GM12878 (cell line): ENCODE measurements at regions not wholly inside any gene's neighbourhood (a gene's known extent, or its start where the extent isn't known, plus 50 kb on each side); places are given as distances from the start of the nearest gene placed in this dataset.

Experiments
- ATAC-seq: fragments of 200-7000 bp; cut with Tn5 transposase; 3 replicates; pipeline ENCODE4 v1.9.1; 2020; ENCODE audit warnings: mild to moderate bottlenecking, moderate library complexity
- BruUV-seq: library from RNA; stranded (reverse); fragments of 400-500 nt; replicated peaks from 2 replicates; lab custom pipeline; 2021; lab: Mats Ljungman, UMichigan
- CTCF ChIA-PET: fragments of 300-600 bp; sonication (Branson Sonifier 250); formaldehyde crosslinking; extraction: SDS; loops from one replicate; lab custom pipeline; 2021; ENCODE audit warnings: inconsistent platforms; lab: Yijun Ruan, JAX
- POLR2A ChIA-PET: fragments of 350-600 bp; formaldehyde crosslinking; extraction: SDS; loops from one replicate; lab custom pipeline; 2021; ENCODE audit warnings: inconsistent platforms; lab: Charles Lee
- RAD21 ChIA-PET: fragments of 300-600 bp; sonication (Branson Sonifier 250); formaldehyde crosslinking; loops from one replicate; lab custom pipeline; 2023; ENCODE audit warnings: antibody characterized with exemption; ENCODE audit not compliant: unreplicated experiment; lab: Charles Lee
- SMC1A ChIA-PET: fragments of 300-600 bp; sonication (Branson Sonifier 250); formaldehyde crosslinking; loops from one replicate; lab custom pipeline; 2023; ENCODE audit not compliant: unreplicated experiment, uncharacterized antibody; lab: Charles Lee
- DNase-seq: peaks from one replicate; pipeline ENCODE4 v3.0.0-alpha.2; 2011; ENCODE audit warnings: low read depth, low spot score
- FAIRE-seq: peaks from 3 replicates; lab custom pipeline; 2011; peaks lifted over from hg19 to GRCh38; lab: Jason Lieb, UNC
- H2AFZ ChIP-seq: 2 replicates; pipeline ENCODE4 v1.6.0; 2011; ENCODE audit warnings: low read depth, low read length, control low read depth; ENCODE audit not compliant: control insufficient read depth
- H3K27ac ChIP-seq: 2 replicates; pipeline ENCODE4 v1.5.1; 2011; ENCODE audit warnings: control low read depth; ENCODE audit not compliant: control insufficient read depth, insufficient read depth
- H3K27me3 ChIP-seq, 2 experiments: replicated peaks in 1 of 2; 2 replicates each; pipeline versions ENCODE4 v1.6.0 to v1.6.1; 2011; ENCODE audit warnings: low read length in 1 of 2; ENCODE audit not compliant: control insufficient read depth in 2 of 2, insufficient read depth in 2 of 2
- H3K36me3 ChIP-seq, 2 experiments: 2 replicates each; pipeline ENCODE4 v1.5.1; 2011; ENCODE audit warnings: low read length in 1 of 2; ENCODE audit not compliant: control insufficient read depth in 2 of 2, insufficient read depth in 2 of 2
- H3K4me1 ChIP-seq: 2 replicates; pipeline ENCODE4 v1.6.1; 2011; ENCODE audit warnings: mild to moderate bottlenecking, low read length, moderate library complexity, mixed read lengths; ENCODE audit not compliant: control insufficient read depth, insufficient read depth
- H3K4me2 ChIP-seq: 2 replicates; pipeline ENCODE4 v1.6.0; 2011; ENCODE audit warnings: control low read depth; ENCODE audit not compliant: control insufficient read depth, insufficient read depth
- H3K4me3 ChIP-seq: fragments of 200-600 bp; sonication (generic); 2 replicates; pipeline ENCODE4 v1.5.1; 2016
- H3K79me2 ChIP-seq: 2 replicates; pipeline ENCODE4 v1.6.0; 2011; ENCODE audit warnings: low read length; ENCODE audit not compliant: control insufficient read depth, insufficient read depth
- H3K9ac ChIP-seq: 2 replicates; pipeline ENCODE4 v1.8.0; 2011; ENCODE audit warnings: low read length, control low read depth, mixed read lengths; ENCODE audit not compliant: control insufficient read depth, insufficient read depth
- H3K9me3 ChIP-seq: replicated peaks from 3 replicates; pipeline ENCODE4 v1.5.1; 2011; ENCODE audit warnings: mild to moderate bottlenecking, low read length; ENCODE audit not compliant: control insufficient read depth, insufficient read depth
- H4K20me1 ChIP-seq: 2 replicates; pipeline ENCODE4 v1.6.0; 2011; ENCODE audit not compliant: control insufficient read depth, insufficient read depth
- CBFB ChIP-seq: IDR thresholded peaks from 2 replicates; pipeline ENCODE4 v1.6.1; 2016; ENCODE audit warnings: antibody characterized with exemption, low read depth
- CHD2 ChIP-seq: IDR thresholded peaks from 2 replicates; pipeline ENCODE4 v1.6.1; 2011; ENCODE audit warnings: low read depth, low read length, improper control_type of control experiment, borderline replicate concordance
- FOXM1 ChIP-seq: IDR thresholded peaks from 2 replicates; pipeline ENCODE4 v1.6.1; 2012; ENCODE audit warnings: low read depth, mild to moderate bottlenecking, inconsistent platforms, low read length, moderate library complexity
- KDM1A ChIP-seq: fragments of 200-600 bp; sonication (generic); IDR thresholded peaks from 2 replicates; pipeline ENCODE4 v1.6.1; 2016; ENCODE audit warnings: borderline replicate concordance
- MEF2A ChIP-seq: IDR thresholded peaks from 2 replicates; pipeline ENCODE4 v1.6.1; 2011; ENCODE audit warnings: low read depth, mild to moderate bottlenecking, low read length, moderate library complexity; ENCODE audit not compliant: insufficient read depth
- MXI1 ChIP-seq: fragments of 150-350 bp; IDR thresholded peaks from 2 replicates; pipeline ENCODE4 v1.6.1; 2011; ENCODE audit warnings: low read depth, mild to moderate bottlenecking, inconsistent platforms, low read length, improper control_type of control experiment
- NFYA ChIP-seq: IDR thresholded peaks from 2 replicates; pipeline ENCODE4 v1.6.1; 2011; ENCODE audit warnings: low read depth, mild to moderate bottlenecking, low read length, improper control_type of control experiment, borderline replicate concordance
- NFYB ChIP-seq: IDR thresholded peaks from 2 replicates; pipeline ENCODE4 v1.6.1; 2011; ENCODE audit warnings: low read depth, mild to moderate bottlenecking, low read length, improper control_type of control experiment, moderate library complexity; ENCODE audit not compliant: insufficient read depth
- PAX5 ChIP-seq: IDR thresholded peaks from 2 replicates; pipeline ENCODE4 v1.6.1; 2011; ENCODE audit warnings: low read depth, low read length, borderline replicate concordance
- RAD51 ChIP-seq: fragments of 450-650 bp; IDR thresholded peaks from 2 replicates; pipeline ENCODE4 v1.6.1; 2016; ENCODE audit warnings: moderate library complexity, mild to moderate bottlenecking, inconsistent platforms
- RFX5 ChIP-seq: IDR thresholded peaks from 2 replicates; pipeline ENCODE4 v1.6.1; 2011; ENCODE audit warnings: low read depth, low read length, improper control_type of control experiment
- SIX5 ChIP-seq: IDR thresholded peaks from 2 replicates; pipeline ENCODE4 v1.6.1; 2011; ENCODE audit warnings: mild to moderate bottlenecking, low read depth, low read length, moderate library complexity; ENCODE audit not compliant: severe bottlenecking
- SPI1 ChIP-seq: IDR thresholded peaks from 2 replicates; pipeline ENCODE4 v1.6.1; 2011; ENCODE audit warnings: low read depth, mild to moderate bottlenecking, low read length, moderate library complexity, borderline replicate concordance; ENCODE audit not compliant: insufficient read depth
- TARDBP ChIP-seq: IDR thresholded peaks from 2 replicates; pipeline ENCODE4 v1.6.1; 2016; ENCODE audit warnings: borderline replicate concordance
- ZBTB4 ChIP-seq: fragments of 450-650 bp; formaldehyde crosslinking; IDR thresholded peaks from 2 replicates; pipeline ENCODE4 v1.4.0; 2022; ENCODE audit warnings: mild to moderate bottlenecking, moderate library complexity
- ZNF384 ChIP-seq: IDR thresholded peaks from 2 replicates; pipeline ENCODE4 v1.6.1; 2012; ENCODE audit warnings: low read depth, mild to moderate bottlenecking, low read length, improper control_type of control experiment, borderline replicate concordance
- ZNF592 ChIP-seq: fragments of 450-650 bp; IDR thresholded peaks from 2 replicates; pipeline ENCODE4 v1.6.1; 2017; ENCODE audit warnings: mild to moderate bottlenecking, moderate library complexity
- WGBS: methylation state at CpG from one replicate; pipeline ENCODE4 v1.1.6; 2016; ENCODE audit warnings: low lambda C conversion rate; ENCODE audit not compliant: insufficient replicate concordance, insufficient coverage; ENCODE audit errors: missing lambda C conversion rate; 5-methylcytosine and 5-hydroxymethylcytosine counted together
- in situ Hi-C: fragments of 300-500 bp; cut with MboI; formaldehyde crosslinking; loops from 9 replicates; pipeline ENCODE4 v1.14.3; 2018; ENCODE audit warnings: mixed read lengths
- intact Hi-C: fragments of 100-400 bp; cut with micrococcal nuclease; formaldehyde crosslinking; loops from one replicate; pipeline ENCODE4 v1.14.2; 2022; ENCODE audit not compliant: unreplicated experiment

GRCh38 chr10:133008736-133009135 lies 66.4 kb upstream of the CFAP46 start (continued):
- TF ChIP-seq ZBTB4 (CRISPR knock-in tag): no peak
- TF ChIP-seq TARDBP: no peak
- TF ChIP-seq NFYA: no peak

- Histone ChIP-seq H2AFZ (no peak overlapping the region), H3K79me2 (no peaks in the 10 kb centered on the region), H3K4me2 (no peak overlapping the region), H3K27ac (no peak overlapping the region), H4K20me1 (no peaks in the 10 kb centered on the region), H3K4me1 (no peaks in the 10 kb centered on the region), H3K4me3 (no peak overlapping the region), H3K9ac (no peak overlapping the region), H3K9me3 (peaks cover 1% of the 10 kb centered on the region; the same call in 1 of the 3 replicates), H3K36me3 (no peaks in the 10 kb centered on the region), H3K27me3 (no peaks in the 10 kb centered on the region)
- FAIRE-seq (no peak), DNase-seq (no peak), ATAC-seq (no peak)
- ChIA-PET CTCF (no interaction called here), RAD21 (no interaction called here), POLR2A (no interaction called here), SMC1A (no interaction called here)
- WGBS: 48% methylated on average over 23 of the region's 23 CpGs
- intact Hi-C loops (no loop called here), in situ Hi-C loops (no loop called here)
- BruUV-seq: no TSS peak
- TF ChIP-seq RFX5: no peak
- TF ChIP-seq CBFB: no peak
- TF ChIP-seq SPI1: no peak
- TF ChIP-seq RAD51: no peak
- TF ChIP-seq SIX5: no peak
- TF ChIP-seq MXI1: no peak
- TF ChIP-seq FOXM1: no peak
- no peak for TF ChIP-seq ZNF384
- no peak for TF ChIP-seq KDM1A
- no peak for TF ChIP-seq ZNF592
- no peak for TF ChIP-seq MEF2A
- TF ChIP-seq PAX5: no peak
- no peak for TF ChIP-seq CHD2
- TF ChIP-seq NFYB: no peak
Observed at GRCh38 chr10:133008196-133008595, 65.8 kb upstream of the CFAP46 start.
